OCI-LY7 (cell line): ENCODE measurements at regions not wholly inside any gene's neighbourhood (a gene's known extent, or its start where the extent isn't known, plus 50 kb on each side); places are given as distances from the start of the nearest gene placed in this dataset.

ENCODE experiments used
- CTCF ChIP-seq: fragments of 200-600 bp; sonication (generic); conservative IDR thresholded peaks from 2 replicates; pipeline ENCODE4 v1.5.1; 2014; ENCODE audit warnings: mild to moderate bottlenecking, antibody characterized with exemption, low read length, moderate library complexity, mixed read lengths
- EZH2phosphoT487 ChIP-seq: fragments of 200-600 bp; sonication (generic); IDR thresholded peaks from 2 replicates; pipeline ENCODE4 v1.6.1; 2018; ENCODE audit warnings: low read depth, borderline replicate concordance, mild to moderate bottlenecking, mixed run types, antibody characterized with exemption, low read length, moderate library complexity, mixed read lengths

DNA sequence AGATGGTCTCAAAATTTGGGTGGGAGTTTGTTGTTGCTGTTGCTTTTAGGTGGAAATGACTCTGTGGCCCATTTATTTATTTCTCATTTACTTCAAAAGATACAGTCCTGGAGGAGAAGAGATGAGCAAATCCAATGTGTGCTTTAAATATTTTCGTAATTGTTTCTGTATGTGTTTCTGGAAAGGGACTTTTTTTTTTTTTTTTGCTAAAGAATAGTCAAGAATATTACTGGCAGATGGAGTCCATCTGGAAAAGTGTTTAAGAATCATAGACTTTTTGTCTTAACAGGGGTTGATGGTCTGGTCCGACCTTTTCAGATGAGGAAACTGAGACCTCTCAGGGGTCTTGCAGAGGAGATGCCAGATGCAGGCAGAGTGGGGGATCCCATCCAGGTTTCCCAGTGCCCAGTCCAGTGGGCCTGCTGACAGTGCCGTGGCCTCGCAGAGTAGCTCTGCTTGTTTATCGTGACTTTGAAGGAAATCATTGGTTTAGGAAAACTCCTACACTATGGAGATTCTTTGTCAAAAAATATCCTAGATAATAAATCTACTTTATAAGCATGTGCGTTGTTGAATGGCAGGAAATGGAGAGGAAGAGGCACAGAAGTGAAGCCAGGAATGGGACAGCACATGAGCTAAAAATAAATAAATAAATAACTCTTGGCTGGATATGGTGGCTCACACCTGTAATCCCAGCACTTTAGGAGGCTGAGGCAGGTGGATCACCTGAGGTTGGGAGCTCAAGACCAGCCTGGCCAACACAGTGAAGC lies 164.3 kb upstream of the SVIL start:
- TF ChIP-seq CTCF (no peak), EZH2phosphoT487 (no peak)
